ENCODE measurements at regions not wholly inside any gene's neighbourhood (a gene's known extent, or its start where the extent isn't known, plus 50 kb on each side); places are given as distances from the start of the nearest gene placed in this dataset.
"Not testable (repeated sequence)": the region's sequence is repeated elsewhere in the genome, so short reads cannot be mapped to it uniquely, and the experiment has no call there.

DNA sequence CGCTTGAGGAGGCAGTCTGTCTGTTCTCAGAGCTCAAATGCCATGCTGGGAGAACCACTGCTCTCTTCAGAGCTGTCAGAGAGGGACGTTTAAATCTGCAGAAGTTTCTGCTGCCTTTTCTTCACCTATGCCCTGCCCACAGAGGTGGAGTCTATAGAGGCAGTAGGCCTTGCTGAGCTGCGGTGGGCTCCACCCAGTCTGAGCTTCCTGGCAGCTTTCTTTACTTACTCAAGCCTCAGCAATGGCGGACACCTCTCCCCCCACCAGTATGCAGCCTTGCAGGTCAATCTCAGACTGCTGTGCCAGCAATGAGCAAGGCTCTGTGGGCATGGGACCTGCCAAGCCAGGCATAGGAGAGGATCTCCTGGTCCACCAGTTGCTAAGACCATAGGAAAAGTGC lies 580.1 kb downstream of the FRK start:
- TF ChIP-seq, protein P1, sequence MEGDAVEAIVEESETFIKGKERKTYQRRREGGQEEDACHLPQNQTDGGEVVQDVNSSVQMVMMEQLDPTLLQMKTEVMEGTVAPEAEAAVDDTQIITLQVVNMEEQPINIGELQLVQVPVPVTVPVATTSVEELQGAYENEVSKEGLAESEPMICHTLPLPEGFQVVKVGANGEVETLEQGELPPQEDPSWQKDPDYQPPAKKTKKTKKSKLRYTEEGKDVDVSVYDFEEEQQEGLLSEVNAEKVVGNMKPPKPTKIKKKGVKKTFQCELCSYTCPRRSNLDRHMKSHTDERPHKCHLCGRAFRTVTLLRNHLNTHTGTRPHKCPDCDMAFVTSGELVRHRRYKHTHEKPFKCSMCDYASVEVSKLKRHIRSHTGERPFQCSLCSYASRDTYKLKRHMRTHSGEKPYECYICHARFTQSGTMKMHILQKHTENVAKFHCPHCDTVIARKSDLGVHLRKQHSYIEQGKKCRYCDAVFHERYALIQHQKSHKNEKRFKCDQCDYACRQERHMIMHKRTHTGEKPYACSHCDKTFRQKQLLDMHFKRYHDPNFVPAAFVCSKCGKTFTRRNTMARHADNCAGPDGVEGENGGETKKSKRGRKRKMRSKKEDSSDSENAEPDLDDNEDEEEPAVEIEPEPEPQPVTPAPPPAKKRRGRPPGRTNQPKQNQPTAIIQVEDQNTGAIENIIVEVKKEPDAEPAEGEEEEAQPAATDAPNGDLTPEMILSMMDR (IDR thresholded peaks at IDR 0.05 in 2 of 3, conservative IDR thresholded peaks at IDR 0.05 in 1 of 3; ENCODE audit: control insufficient read depth in 2 of 3, extremely low read depth in 1 of 3, insufficient read depth in 1 of 3, low read depth in 3 of 3, low read length in 3 of 3), result not testable (repeated sequence)
- TF ChIP-seq POLR2A (IDR thresholded peaks at IDR 0.05; ENCODE audit: low read depth, low read length); CREB1 (IDR thresholded peaks at IDR 0.05; ENCODE audit: low read depth); SIN3A (IDR thresholded peaks at IDR 0.05; ENCODE audit: low read depth, low read length): not testable (repeated sequence)
